ENCODE measurements at regions not wholly inside any gene's neighbourhood (a gene's known extent, or its start where the extent isn't known, plus 50 kb on each side); places are given as distances from the start of the nearest gene placed in this dataset.

DNA sequence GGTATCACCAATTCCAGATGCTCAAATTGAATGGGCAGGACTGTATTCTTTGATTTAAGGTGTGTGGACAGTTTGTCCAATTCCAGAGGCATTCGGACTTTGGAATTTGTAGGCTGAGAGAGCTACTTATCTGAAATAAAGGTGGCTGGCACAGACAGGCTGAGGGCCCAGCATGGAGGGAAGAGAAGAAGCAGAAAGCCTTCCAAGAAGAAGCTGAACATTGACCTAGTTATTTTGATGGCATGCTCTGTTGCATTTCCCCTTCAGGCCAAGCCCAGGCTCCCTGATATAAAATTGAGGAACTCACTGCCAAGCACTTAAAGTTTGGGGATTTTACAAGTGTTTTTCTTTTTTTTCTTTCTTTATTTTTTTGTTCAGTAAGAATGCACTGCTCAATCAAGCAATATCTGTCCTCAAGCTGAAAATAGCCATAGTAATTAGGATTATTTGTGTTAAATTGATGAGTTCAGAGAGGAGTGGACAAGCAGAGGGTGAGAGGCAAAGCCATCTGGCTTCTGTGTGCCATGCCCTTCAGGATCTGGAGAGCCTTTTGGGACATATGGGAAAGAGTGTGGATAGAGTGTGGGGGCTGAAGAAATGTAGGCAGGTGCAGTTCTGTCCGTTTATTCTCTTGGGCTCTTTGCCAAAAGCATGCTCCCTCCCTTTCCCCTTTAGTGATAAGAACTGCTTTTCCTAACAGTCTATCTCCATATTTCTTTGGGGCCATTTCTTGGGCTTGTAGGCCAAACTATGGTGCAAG lies 148.9 kb downstream of the OXSM start:
- no peaks in the 10 kb centered on the region for H3K36me3 Mint-ChIP-seq
- H3K27me3 Mint-ChIP-seq (ENCODE audit: low read depth in 3 of 3) = peaks cover 2 to 6% (median 4%) of the 10 kb centered on the region in 3 donors
- no peak overlapping the region for H3K4me3 Mint-ChIP-seq
- H3K9me3 Mint-ChIP-seq = peaks cover 0 to 6% (median 4%) of the 10 kb centered on the region in 6 donors
- DNase-seq = no peak
- no peak overlapping the region for H3K27ac Mint-ChIP-seq
- no peaks in the 10 kb centered on the region for H3K4me1 Mint-ChIP-seq

DNA sequence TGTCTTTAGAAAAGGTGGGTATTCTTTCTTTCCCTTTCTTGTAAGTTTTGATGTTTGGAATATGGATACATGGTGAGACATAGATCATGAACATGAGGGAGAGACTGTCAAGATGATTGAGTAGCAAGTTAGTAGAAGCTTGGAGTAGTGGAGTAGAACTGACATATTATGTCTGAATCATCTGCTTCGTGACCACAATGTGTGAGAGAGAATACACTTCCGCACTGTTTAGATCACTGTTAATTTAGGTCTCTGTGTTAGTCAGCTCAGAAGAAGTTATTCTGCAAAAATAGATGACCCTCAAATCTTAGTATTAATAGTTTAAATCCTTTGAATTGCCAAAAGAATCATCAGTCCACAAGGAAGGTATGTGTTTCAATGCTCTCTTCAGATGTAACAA lies 151.0 kb downstream of the OXSM start:
- H3K36me3 Mint-ChIP-seq = no peaks in the 10 kb centered on the region
- DNase-seq = no peak
- H3K4me3 Mint-ChIP-seq = no peak overlapping the region
- H3K4me1 Mint-ChIP-seq = no peaks in the 10 kb centered on the region
- H3K9me3 Mint-ChIP-seq = peaks cover 0 to 3% (median 0%) of the 10 kb centered on the region in 6 donors
- peaks cover 0 to 6% (median 2%) of the 10 kb centered on the region in 3 donors for H3K27me3 Mint-ChIP-seq (ENCODE audit: low read depth in 3 of 3)
- no peak overlapping the region for H3K27ac Mint-ChIP-seq

DNA sequence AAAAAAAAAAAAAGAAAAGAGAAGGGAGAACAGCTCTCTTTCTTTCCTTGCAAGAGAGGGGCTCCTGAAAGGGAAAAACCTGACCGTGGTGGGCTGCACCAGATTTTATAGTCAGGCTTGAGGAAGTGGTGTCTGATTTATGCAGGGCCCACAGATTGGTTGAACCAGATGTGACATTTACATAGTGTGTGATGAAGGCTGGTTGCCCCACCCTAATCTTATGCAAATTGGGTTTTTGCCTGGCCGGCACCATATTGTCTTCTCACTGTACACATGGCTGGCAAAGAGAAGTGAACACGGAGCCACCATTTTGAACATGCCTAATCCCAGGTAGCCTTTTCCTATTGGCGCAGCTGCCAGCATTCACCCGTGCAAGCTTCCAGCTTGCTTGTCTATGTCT lies 154.4 kb downstream of the OXSM start:
- Mint-ChIP-seq H3K36me3 (no peaks in the 10 kb centered on the region), H3K9me3 (peaks cover 0 to 2% (median 0%) of the 10 kb centered on the region in 6 donors), H3K27me3 (ENCODE audit: low read depth in 3 of 3) (peaks cover 0 to 6% (median 6%) of the 10 kb centered on the region in 3 donors), H3K27ac (no peak overlapping the region), H3K4me3 (no peak overlapping the region), H3K4me1 (no peaks in the 10 kb centered on the region)
- DNase-seq = no peak

DNA sequence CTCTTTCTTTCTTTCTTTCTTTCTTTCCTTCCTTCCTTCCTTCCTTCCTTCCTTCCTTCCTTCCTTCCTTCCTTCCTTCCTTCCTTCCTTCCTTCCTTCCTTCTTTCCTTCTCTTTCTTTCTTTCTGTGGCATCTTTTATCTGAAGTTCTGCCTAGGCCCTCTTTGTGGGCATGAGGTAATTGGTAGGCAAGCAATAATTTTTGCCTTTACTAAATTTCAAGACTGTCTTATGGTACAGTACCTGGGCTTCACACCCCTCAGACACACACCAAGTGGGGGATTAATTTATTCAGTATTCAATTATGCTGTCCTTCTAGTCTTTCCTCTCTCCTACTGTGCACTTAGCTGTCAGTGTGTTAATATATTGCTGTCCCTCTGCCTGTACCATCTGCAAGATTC lies 155.5 kb downstream of the OXSM start:
- H3K9me3 Mint-ChIP-seq = peaks cover 0 to 2% (median 0%) of the 10 kb centered on the region in 6 donors

DNA sequence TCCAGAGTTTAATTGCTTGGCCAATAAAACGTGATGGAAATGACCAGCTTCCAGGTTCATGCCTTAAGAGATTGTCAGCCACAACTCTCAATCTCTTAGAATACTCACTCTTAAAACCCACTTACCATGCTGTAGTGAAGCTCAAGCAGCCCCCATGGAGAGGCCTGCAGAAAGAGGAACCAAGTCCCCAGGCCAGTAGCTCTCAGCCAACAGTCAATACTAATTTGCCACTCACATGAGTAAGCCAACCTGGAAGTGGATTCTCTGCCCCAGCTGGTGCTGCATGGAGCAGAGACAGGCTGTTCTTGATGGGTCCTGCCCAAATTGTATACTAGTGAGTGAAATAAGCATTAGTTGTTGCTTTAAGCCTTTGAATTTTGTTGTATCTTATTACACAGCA lies 155.9 kb downstream of the OXSM start:
- Mint-ChIP-seq H3K27ac (no peak overlapping the region), H3K4me1 (no peaks in the 10 kb centered on the region), H3K9me3 (peaks cover 0 to 2% (median 0%) of the 10 kb centered on the region in 6 donors), H3K36me3 (no peaks in the 10 kb centered on the region), H3K27me3 (ENCODE audit: low read depth in 3 of 3) (peaks cover 0 to 10% (median 3%) of the 10 kb centered on the region in 3 donors), H3K4me3 (no peak overlapping the region)
- no peak for DNase-seq

More for the DNA sequence above, 155.5 kb downstream of the OXSM start:
- no peak for DNase-seq
- Mint-ChIP-seq H3K4me3 (no peak overlapping the region), H3K27ac (no peak overlapping the region), H3K27me3 (ENCODE audit: low read depth in 3 of 3) (peaks cover 0 to 6% (median 3%) of the 10 kb centered on the region in 3 donors), H3K36me3 (no peaks in the 10 kb centered on the region), H3K4me1 (no peaks in the 10 kb centered on the region)

DNA sequence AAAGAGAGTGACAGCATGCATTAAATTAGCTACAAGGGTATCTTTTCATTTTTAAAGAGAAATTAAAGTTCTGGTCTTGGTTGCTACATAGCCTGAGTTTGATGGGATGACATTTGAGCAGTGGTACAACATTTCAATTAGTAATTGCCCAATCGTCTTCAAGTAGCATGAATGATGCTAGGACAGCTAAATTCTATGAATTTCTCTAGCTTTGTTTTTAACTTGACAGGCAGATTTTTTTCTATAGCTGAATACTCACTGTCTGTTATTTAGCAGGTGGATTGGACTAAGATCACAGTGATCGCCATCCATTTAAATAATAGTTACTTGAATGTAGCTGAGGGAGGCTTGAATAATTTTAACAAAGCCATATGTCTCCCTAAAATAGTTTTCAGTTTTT lies 162.2 kb downstream of the OXSM start:
- peaks cover 0 to 12% (median 0%) of the 10 kb centered on the region in 3 donors for H3K27me3 Mint-ChIP-seq (ENCODE audit: low read depth in 3 of 3)
- no peak overlapping the region for H3K4me3 Mint-ChIP-seq
- no peak for DNase-seq
- no peaks in the 10 kb centered on the region for H3K9me3 Mint-ChIP-seq
- no peaks in the 10 kb centered on the region for H3K36me3 Mint-ChIP-seq
- H3K27ac Mint-ChIP-seq = no peak overlapping the region
- no peaks in the 10 kb centered on the region for H3K4me1 Mint-ChIP-seq

DNA sequence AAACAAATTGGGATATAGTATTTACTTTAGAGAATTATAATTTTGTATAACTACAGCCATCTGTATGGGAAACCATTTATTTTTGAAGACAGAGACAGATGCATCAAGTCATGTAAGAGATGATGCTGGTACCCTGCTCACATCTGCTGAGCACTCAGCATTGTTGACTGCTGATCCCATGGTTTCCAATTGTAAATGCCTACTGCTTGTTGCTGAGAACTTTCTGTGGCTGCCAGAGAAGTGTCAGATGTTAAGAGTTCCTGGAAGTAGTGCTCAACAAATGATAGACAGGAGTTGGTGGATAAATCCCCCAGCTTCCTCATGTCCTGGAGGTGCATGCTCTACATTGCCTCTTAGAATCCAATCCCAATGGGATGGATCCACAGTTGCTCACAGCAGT lies 167.1 kb downstream of the OXSM start:
- no peaks in the 10 kb centered on the region for H3K4me1 Mint-ChIP-seq

DNA sequence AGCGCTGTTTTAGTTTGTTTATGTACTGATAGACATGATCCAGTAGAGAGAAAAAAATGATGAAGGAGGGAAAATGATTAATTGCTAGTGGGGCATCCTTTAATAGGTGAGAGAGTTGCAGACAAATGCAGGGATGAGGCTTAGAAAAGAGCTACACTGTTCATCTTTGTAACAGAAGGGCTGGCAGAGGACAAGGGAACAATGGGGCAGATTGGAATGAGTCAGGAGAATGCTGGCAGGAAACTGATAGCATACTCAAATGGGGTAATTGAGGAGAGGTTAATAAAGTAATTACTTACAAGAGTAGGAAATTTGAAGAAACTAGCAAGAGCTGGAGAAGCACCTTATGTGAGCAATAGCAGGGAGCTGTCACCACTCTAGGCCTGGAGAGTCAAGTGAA lies 170.9 kb downstream of the OXSM start:
- no peak overlapping the region for H3K27ac Mint-ChIP-seq
- H3K4me3 Mint-ChIP-seq = no peak overlapping the region
- H3K4me1 Mint-ChIP-seq = no peaks in the 10 kb centered on the region
- no peaks in the 10 kb centered on the region for H3K36me3 Mint-ChIP-seq
- DNase-seq = no peak
- H3K27me3 Mint-ChIP-seq (ENCODE audit: low read depth in 3 of 3) = no peaks in the 10 kb centered on the region
- H3K9me3 Mint-ChIP-seq = no peaks in the 10 kb centered on the region

More for the DNA sequence above, 167.1 kb downstream of the OXSM start:
- no peak for DNase-seq
- Mint-ChIP-seq H3K4me3 (no peak overlapping the region), H3K27ac (no peak overlapping the region), H3K9me3 (no peaks in the 10 kb centered on the region), H3K36me3 (no peaks in the 10 kb centered on the region), H3K27me3 (ENCODE audit: low read depth in 3 of 3) (no peaks in the 10 kb centered on the region)

DNA sequence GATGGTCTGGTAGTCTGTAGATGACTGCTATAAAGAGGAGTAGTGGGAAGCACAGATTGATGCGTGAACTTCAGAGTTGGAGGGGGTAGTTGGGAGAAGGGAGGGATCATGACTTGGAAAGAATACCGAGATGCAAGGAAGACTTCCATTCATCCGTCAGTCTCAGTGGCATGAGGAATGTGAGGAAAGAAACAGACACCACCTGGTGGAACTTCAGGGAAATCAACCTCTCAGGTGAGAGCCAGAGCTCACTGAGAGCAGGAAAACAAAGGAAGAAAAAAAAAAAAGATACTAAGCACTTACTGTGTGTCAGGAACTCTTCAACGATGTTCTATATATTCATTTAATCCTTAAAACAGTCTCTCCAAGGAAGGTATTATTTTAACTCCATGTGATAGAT lies 172.4 kb downstream of the OXSM start:
- DNase-seq = no peak
- Mint-ChIP-seq H3K4me1 (no peaks in the 10 kb centered on the region), H3K27me3 (ENCODE audit: low read depth in 3 of 3) (no peaks in the 10 kb centered on the region), H3K4me3 (no peak overlapping the region), H3K9me3 (no peaks in the 10 kb centered on the region), H3K36me3 (no peaks in the 10 kb centered on the region), H3K27ac (no peak overlapping the region)

DNA sequence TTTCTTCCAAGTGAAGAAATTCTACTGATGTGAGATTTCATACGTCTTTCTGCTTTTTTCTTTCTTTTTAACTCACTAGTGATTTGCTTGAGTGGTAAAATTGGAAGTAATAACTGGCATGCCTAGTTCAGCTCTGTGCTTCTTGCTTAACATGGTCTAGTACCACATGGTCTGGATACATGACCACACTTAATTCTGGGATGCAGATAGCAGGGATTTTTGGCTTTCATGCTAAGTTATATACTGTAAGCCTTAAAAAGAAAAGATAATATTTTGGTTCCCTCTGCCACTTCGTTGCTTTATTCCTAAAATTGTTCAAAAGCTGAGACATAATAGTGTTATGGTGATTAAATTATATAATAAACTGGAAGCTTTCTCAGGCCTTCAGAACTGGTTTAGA lies 174.3 kb downstream of the OXSM start:
- H3K4me3 Mint-ChIP-seq = no peak overlapping the region
- DNase-seq = no peak
- H3K27me3 Mint-ChIP-seq (ENCODE audit: low read depth in 3 of 3) = peaks cover 0 to 2% (median 0%) of the 10 kb centered on the region in 3 donors
- H3K27ac Mint-ChIP-seq = no peak overlapping the region
- no peaks in the 10 kb centered on the region for H3K4me1 Mint-ChIP-seq
- H3K36me3 Mint-ChIP-seq = no peaks in the 10 kb centered on the region
- no peaks in the 10 kb centered on the region for H3K9me3 Mint-ChIP-seq

DNA sequence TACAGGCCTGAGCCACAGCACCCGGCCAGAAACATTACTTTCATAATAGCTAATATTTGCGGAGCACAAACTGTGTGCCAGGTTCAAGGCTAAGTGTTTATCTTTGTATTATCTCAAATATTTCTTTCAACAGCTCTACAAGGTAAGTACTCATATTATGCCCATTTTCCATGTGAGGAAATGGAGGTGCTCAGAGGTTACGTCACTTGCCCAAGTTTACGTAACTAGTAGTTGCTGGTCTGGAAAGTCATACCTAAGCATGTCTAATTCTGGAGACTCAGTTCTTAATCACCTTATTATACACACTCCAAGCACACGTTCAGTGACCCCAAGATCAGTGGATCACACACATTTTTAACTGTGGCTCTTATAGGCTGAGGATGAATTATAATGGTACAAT lies 177.5 kb downstream of the OXSM start:
- H3K27me3 Mint-ChIP-seq (ENCODE audit: low read depth in 3 of 3) = peaks cover 0 to 2% (median 0%) of the 10 kb centered on the region in 3 donors
- DNase-seq = no peak
- no peaks in the 10 kb centered on the region for H3K4me1 Mint-ChIP-seq
- no peak overlapping the region for H3K27ac Mint-ChIP-seq
- peaks cover 0 to 5% (median 0%) of the 10 kb centered on the region in 3 donors for H3K36me3 Mint-ChIP-seq
- H3K9me3 Mint-ChIP-seq = no peaks in the 10 kb centered on the region
- no peak overlapping the region for H3K4me3 Mint-ChIP-seq

DNA sequence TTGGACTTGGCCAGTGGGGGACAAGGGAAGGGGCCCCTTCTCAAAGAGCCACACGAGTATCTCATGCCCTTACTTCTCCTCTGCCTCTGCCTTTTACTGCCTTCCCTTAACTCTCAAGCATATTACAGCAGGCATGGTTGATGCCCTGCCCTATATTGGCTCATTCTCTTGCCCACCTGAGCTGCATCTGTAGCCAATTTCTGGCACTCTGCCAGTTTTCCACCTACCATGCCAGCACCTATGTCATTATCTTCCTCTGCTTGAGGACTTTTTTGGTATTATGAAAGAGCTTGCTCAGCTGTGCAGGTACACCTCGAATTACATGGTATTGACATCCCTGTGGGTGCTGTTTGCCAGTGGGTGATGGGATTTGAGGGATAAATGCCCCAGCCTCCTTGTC lies 181.8 kb downstream of the OXSM start:
- H3K9me3 Mint-ChIP-seq = no peaks in the 10 kb centered on the region
- no peak for DNase-seq
- no peaks in the 10 kb centered on the region for H3K4me1 Mint-ChIP-seq
- no peak overlapping the region for H3K4me3 Mint-ChIP-seq
- H3K27me3 Mint-ChIP-seq (ENCODE audit: low read depth in 3 of 3) = peaks cover 0 to 2% (median 0%) of the 10 kb centered on the region in 3 donors
- H3K36me3 Mint-ChIP-seq = peaks cover 0 to 5% (median 0%) of the 10 kb centered on the region in 3 donors
- no peak overlapping the region for H3K27ac Mint-ChIP-seq

DNA sequence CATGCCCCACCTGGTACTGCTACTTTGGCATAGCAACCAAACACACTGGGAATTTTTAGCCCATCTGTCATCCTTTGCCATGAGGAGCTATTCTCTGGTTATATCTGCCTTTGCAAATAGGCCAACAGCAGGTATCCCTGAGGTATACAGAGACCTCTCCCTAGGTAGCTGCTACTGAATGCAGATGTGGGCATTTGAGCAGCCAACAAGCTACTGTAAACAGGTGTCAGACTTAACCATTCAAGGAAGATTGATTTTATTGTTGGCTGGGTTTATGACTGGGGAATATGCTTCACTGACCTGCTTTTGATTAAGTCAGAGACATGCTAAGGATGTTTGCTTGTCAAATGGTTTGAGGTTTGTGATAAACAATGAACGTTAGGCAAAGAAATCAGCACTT lies 183.2 kb downstream of the OXSM start:
- no peak for DNase-seq
- Mint-ChIP-seq H3K4me3 (no peak overlapping the region), H3K27ac (no peak overlapping the region), H3K36me3 (peaks cover 0 to 5% (median 0%) of the 10 kb centered on the region in 3 donors), H3K4me1 (no peaks in the 10 kb centered on the region), H3K27me3 (ENCODE audit: low read depth in 3 of 3) (peaks cover 0 to 2% (median 0%) of the 10 kb centered on the region in 3 donors), H3K9me3 (no peaks in the 10 kb centered on the region)

DNA sequence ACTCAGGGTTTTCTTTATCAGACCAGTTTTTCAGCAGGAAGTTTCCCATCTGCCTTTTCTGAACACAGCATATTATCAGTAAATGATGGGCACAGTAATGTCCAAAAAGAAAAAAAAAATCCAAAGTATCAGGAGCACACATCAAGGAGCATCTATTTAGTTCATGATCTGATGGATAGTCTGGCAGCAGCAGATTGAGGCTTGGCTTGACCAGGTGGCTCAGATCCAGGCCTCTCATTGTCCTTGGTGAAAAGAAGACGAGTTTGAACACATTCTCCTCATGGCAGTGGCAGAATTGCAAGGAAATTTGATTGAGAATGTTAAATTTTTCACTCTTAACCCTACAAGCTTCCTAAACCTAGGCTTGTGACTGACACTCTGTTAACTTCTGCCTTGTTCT lies 192.9 kb downstream of the OXSM start:
- peaks cover 0 to 2% (median 0%) of the 10 kb centered on the region in 3 donors for H3K27me3 Mint-ChIP-seq (ENCODE audit: low read depth in 3 of 3)
- H3K36me3 Mint-ChIP-seq = no peaks in the 10 kb centered on the region
- no peak overlapping the region for H3K27ac Mint-ChIP-seq
- no peaks in the 10 kb centered on the region for H3K4me1 Mint-ChIP-seq
- DNase-seq = no peak
- H3K9me3 Mint-ChIP-seq = no peaks in the 10 kb centered on the region
- H3K4me3 Mint-ChIP-seq = no peak overlapping the region

DNA sequence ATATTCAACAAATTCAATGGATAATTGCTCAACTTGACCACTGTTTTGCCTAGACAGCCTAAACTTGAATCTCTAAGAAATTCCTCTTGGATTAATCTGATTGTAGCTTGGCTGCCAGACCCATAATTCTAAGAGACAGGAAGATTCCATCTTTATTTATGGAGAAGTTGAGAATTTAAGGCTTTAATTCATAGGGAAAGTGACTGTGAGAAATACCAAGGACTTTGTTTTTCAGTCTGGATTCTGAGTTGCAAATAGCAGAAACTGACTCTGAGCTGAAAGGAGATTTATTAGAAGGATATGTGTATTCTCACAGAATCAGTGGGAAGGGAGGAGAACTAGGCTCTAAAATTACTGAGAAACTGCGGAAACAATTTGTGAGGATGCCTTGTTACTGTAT lies 195.7 kb downstream of the OXSM start:
- peaks cover 0 to 3% (median 0%) of the 10 kb centered on the region in 6 donors for H3K9me3 Mint-ChIP-seq
- DNase-seq = no peak
- peaks cover 0 to 5% (median 0%) of the 10 kb centered on the region in 3 donors for H3K27me3 Mint-ChIP-seq (ENCODE audit: low read depth in 3 of 3)
- H3K36me3 Mint-ChIP-seq = no peaks in the 10 kb centered on the region
- H3K27ac Mint-ChIP-seq = no peak overlapping the region
- H3K4me1 Mint-ChIP-seq = no peaks in the 10 kb centered on the region
- H3K4me3 Mint-ChIP-seq = no peak overlapping the region
